SK-N-SH (cell line): ENCODE measurements at regions not wholly inside any gene's neighbourhood (a gene's known extent, or its start where the extent isn't known, plus 50 kb on each side); places are given as distances from the start of the nearest gene placed in this dataset.
"Not testable (repeated sequence)": the region's sequence is repeated elsewhere in the genome, so short reads cannot be mapped to it uniquely, and the experiment has no call there.

Experiments
- CTCF ChIA-PET: fragments of 300-600, 350-600 bp; formaldehyde crosslinking; extraction: SDS; loops from one replicate; lab custom pipeline; 2021; lab: Yijun Ruan, JAX
- POLR2A ChIA-PET: fragments of 350-600 bp; sonication (Branson Sonifier 250); formaldehyde crosslinking; extraction: SDS; loops from one replicate; lab custom pipeline; 2020; ENCODE audit warnings: antibody characterized with exemption, inconsistent platforms; lab: Yijun Ruan, JAX
- DNase-seq: peaks from one replicate; pipeline ENCODE4 v3.0.0; 2012
- H2AFZ ChIP-seq: fragments of 200-600 bp; sonication (generic); 2 replicates; pipeline ENCODE4 v1.8.1; 2016; ENCODE audit warnings: antibody characterized with exemption, mild to moderate bottlenecking, low read depth
- H3F3A ChIP-seq: fragments of 200-600 bp; sonication (generic); replicated peaks from 2 replicates; pipeline ENCODE3; 2016; ENCODE audit warnings: antibody characterized with exemption, mild to moderate bottlenecking; ENCODE audit not compliant: insufficient read depth
- H3K27ac ChIP-seq, 2 experiments: fragments of 200-500 bp in 1 of 2; fragments of 200-600 bp in 1 of 2; sonication (Bioruptor generic) in 1 of 2; sonication (generic), shearing (Covaris generic) in 1 of 2; 2 replicates each; pipeline versions ENCODE4 v1.5.1 to v1.6.1; 2014 to 2016; ENCODE audit warnings: low read depth in 2 of 2, inconsistent platforms in 1 of 2, low read length in 1 of 2, mild to moderate bottlenecking in 1 of 2, mixed read lengths in 1 of 2
- H3K27me3 ChIP-seq: fragments of 200-600 bp; sonication (generic), shearing (Covaris generic); 2 replicates; pipeline ENCODE4 v1.6.1; 2016; ENCODE audit warnings: mixed run types; ENCODE audit not compliant: insufficient read depth
- H3K36me3 ChIP-seq, 2 experiments: fragments of 200-500 bp in 1 of 2; fragments of 200-600 bp in 1 of 2; sonication (Bioruptor generic) in 1 of 2; sonication (generic) in 1 of 2; replicated peaks in 1 of 2; 2 replicates each; pipeline versions ENCODE3 to v1.5.1; 2014 to 2016; ENCODE audit warnings: low read length in 1 of 2, mild to moderate bottlenecking in 1 of 2; ENCODE audit not compliant: insufficient read depth in 2 of 2, control insufficient read depth in 1 of 2
- H3K4me1 ChIP-seq, 2 experiments: fragments of 200-500 bp in 1 of 2; fragments of 200-600 bp in 1 of 2; sonication (Bioruptor generic) in 1 of 2; sonication (generic), shearing (Covaris generic) in 1 of 2; 2 replicates each; pipeline versions ENCODE4 v1.5.1 to v1.6.1; 2014 to 2016; ENCODE audit warnings: low read depth in 1 of 2, low read length in 1 of 2, mixed run types in 1 of 2; ENCODE audit not compliant: insufficient read depth in 2 of 2, control insufficient read depth in 1 of 2
- H3K4me2 ChIP-seq: fragments of 200-600 bp; sonication (generic), shearing (Covaris generic); 2 replicates; pipeline ENCODE4 v1.6.1; 2017; ENCODE audit warnings: mixed run types
- H3K4me3 ChIP-seq, 2 experiments: fragments of 200-500 bp in 1 of 2; fragments of 200-600 bp in 1 of 2; sonication (Bioruptor generic) in 1 of 2; sonication (generic), shearing (Covaris generic) in 1 of 2; 2 replicates each; pipeline versions ENCODE4 v1.5.1 to v1.8.1; 2014 to 2016; ENCODE audit warnings: low read depth in 2 of 2, inconsistent platforms in 1 of 2, low read length in 1 of 2, mild to moderate bottlenecking in 1 of 2, mixed read lengths in 1 of 2, moderate library complexity in 1 of 2
- H3K79me2 ChIP-seq: fragments of 200-600 bp; sonication (generic); 2 replicates; pipeline ENCODE4 v1.8.1; 2017; ENCODE audit warnings: mild to moderate bottlenecking; ENCODE audit not compliant: insufficient read depth
- H3K9ac ChIP-seq: fragments of 200-600 bp; sonication (generic); 2 replicates; pipeline ENCODE4 v1.6.1; 2017; ENCODE audit warnings: mixed run types
- H3K9me2 ChIP-seq: fragments of 200-600 bp; sonication (generic); 2 replicates; pipeline ENCODE4 v1.6.1; 2017; ENCODE audit warnings: mixed run types
- H3K9me3 ChIP-seq: fragments of 200-600 bp; sonication (generic); 2 replicates; pipeline ENCODE4 v1.6.1; 2017; ENCODE audit warnings: mixed run types, mild to moderate bottlenecking, moderate library complexity
- H4K20me1 ChIP-seq: fragments of 200-600 bp; sonication (generic); 2 replicates; pipeline ENCODE4 v1.6.1; 2017; ENCODE audit warnings: mild to moderate bottlenecking, mixed run types; ENCODE audit not compliant: insufficient read depth
- ELF1 ChIP-seq: IDR thresholded peaks from 2 replicates; pipeline ENCODE4 v1.4.0; 2012
- EP300 ChIP-seq, 2 experiments: IDR thresholded peaks; 2 replicates each; pipeline versions ENCODE4 v1.4.0 to v1.6.1; 2012; ENCODE audit warnings: borderline replicate concordance in 1 of 2, low read depth in 1 of 2, low read length in 1 of 2
- EZH2phosphoT487 ChIP-seq: fragments of 200-600 bp; sonication (generic); IDR thresholded peaks from 2 replicates; pipeline ENCODE4 v1.6.1; 2017; ENCODE audit warnings: low read depth, mixed run types, mild to moderate bottlenecking, antibody characterized with exemption, moderate library complexity, borderline replicate concordance
- GABPA ChIP-seq: IDR thresholded peaks from 2 replicates; pipeline ENCODE4 v1.4.0; 2012; ENCODE audit warnings: low read depth, mild to moderate bottlenecking
- JUND ChIP-seq: IDR thresholded peaks from 2 replicates; pipeline ENCODE4 v1.4.0; 2012
- NRF1 ChIP-seq: IDR thresholded peaks from 2 replicates; pipeline ENCODE4 v1.6.1; 2012; ENCODE audit warnings: low read depth, mild to moderate bottlenecking, low read length
- RAD21 ChIP-seq: IDR thresholded peaks from 2 replicates; pipeline ENCODE4 v1.6.1; 2012; ENCODE audit warnings: mild to moderate bottlenecking, low read length
- RCOR1 ChIP-seq: fragments of 150-350 bp; IDR thresholded peaks from 2 replicates; pipeline ENCODE4 v1.6.1; 2017; ENCODE audit warnings: antibody characterized with exemption, low read length
- RFX5 ChIP-seq: IDR thresholded peaks from 2 replicates; pipeline ENCODE4 v1.6.1; 2012; ENCODE audit warnings: mild to moderate bottlenecking, improper control_type of control experiment, low read length
- RXRA ChIP-seq: IDR thresholded peaks from 2 replicates; pipeline ENCODE4 v1.4.0; 2012; ENCODE audit warnings: low read depth, mild to moderate bottlenecking, borderline replicate concordance
- WGBS: methylation state at CpG from one replicate; pipeline ENCODE4 v1.1.6; 2017; ENCODE audit warnings: low lambda C conversion rate; 5-methylcytosine and 5-hydroxymethylcytosine counted together
- TF ChIP-seq, protein P1 (sequence below): IDR thresholded peaks from 2 replicates; pipeline ENCODE4 v1.4.0; 2012; ENCODE audit warnings: low read depth, borderline replicate concordance
- TF ChIP-seq, protein P2 (sequence below): IDR thresholded peaks from 2 replicates; pipeline ENCODE4 v1.6.1; 2012; ENCODE audit warnings: mild to moderate bottlenecking, low read depth, low read length, moderate library complexity
- TF ChIP-seq, protein P3 (sequence below): fragments of 200-600 bp; sonication (generic); IDR thresholded peaks from 2 replicates; pipeline ENCODE4 v1.6.1; 2017; ENCODE audit warnings: antibody characterized with exemption, mild to moderate bottlenecking, moderate library complexity

DNA sequence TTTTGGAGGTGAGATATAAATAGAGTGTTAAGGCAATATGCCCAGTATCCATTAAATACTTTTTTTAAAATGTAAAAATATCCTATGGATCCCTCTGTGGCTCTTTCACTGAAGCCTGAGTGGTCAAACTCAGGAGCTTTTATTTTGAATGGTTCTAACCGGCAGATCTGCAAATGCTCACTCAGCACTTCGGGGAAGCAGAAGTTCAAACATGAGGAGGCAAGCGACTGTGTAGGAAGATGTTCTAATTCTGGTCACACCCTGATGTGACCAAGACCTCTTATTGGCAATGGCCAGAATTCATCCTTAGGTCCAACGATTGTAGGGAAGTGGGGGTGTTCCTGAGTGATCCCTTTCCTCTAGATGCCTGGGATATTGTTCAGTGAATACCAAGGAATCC is 168.8 kb downstream of the CDCA7 start (continued):
- TF ChIP-seq RFX5 (no peak), RAD21 (no peak), GABPA (no peak), ELF1 (no peak), JUND (no peak), EZH2phosphoT487 (no peak), EP300 (IDR thresholded peaks at IDR 0.05; ENCODE audit: borderline replicate concordance in 1 of 2, low read depth in 1 of 2, low read length in 1 of 2) (no peak)
- TF ChIP-seq, protein P1, sequence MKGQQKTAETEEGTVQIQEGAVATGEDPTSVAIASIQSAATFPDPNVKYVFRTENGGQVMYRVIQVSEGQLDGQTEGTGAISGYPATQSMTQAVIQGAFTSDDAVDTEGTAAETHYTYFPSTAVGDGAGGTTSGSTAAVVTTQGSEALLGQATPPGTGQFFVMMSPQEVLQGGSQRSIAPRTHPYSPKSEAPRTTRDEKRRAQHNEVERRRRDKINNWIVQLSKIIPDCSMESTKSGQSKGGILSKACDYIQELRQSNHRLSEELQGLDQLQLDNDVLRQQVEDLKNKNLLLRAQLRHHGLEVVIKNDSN, result no peak
- TF ChIP-seq, all 33 proteins: peak for 0

DNA sequence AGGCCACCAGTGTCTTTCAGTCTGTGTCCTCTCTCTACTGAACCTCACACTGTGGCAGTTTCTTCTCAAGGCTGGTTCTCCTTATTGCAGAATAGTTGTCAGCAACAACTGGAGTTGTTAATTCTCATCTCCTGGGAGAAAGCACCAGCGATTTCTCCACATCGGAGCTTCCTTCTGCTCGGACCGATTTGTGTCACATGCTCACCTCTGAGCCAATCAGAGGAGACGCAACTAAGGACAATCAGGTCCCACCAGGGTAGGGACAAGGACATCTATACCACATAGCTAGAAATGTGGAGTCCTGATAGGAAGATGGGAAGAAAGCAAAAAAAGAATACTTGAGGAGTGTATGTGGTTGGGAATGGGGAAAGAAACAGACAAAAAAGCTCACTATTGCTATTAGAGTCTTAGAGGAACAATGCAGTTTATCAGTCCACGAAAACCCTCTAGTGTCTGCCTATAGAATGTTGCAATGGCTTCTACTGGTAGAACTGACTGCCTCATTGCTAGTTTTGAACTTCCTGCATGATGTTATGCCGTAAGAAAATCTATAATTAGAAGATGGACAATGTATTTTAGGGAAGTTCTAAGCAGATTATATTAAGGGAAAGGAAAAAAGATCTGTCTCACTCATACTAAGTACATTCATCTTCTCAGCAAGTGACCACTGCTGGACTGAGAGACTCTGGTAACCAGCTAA is 169.7 kb downstream of the CDCA7 start:
- peaks cover 5% of the 10 kb centered on the region; the same call in 1 of the 2 replicates for H3K27me3 ChIP-seq
- WGBS, result 65% methylated on average over 7 of the region's 7 CpGs
- CTCF ChIA-PET, result interaction anchor here (0.7 kb wide), 1 partner anchor 123 kb away, joined by 3 read pairs; no protein-coding TSS in a partner anchor

DNA sequence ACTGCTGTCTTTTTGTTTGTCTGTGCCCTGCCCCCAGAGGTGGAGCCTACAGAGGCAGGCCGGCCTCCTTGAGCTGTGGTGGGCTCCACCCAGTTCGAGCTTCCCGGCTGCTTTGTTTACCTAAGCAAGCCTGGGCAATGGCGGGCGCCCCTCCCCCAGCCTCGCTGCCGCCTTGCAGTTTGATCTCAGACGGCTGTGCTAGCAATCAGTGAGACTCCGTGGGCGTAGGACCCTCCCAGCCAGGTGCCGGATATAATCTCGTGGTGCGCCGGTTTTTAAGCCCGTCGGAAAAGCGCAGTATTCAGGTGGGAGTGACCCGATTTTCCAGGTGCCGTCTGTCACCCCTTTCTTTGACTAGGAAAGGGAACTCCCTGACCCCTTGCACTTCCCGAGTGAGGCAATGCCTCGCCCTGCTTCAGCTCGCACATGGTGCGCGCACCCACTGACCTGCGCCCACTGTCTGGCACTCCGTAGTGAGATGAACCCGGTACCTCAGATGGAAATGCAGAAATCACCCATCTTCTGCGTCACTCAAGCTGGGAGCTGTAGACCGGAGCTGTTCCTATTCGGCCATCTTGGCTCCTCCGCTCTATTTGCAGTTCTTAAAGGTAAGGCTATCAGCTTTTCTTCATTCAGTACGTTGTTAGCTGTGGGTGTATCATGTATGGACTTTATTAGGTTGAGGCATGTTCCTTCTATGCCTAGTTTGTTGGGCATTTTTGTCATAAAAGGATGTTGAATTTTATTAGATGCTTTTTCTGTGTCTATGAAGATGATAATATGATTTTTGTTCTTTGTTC is 178.3 kb downstream of the CDCA7 start:
- CTCF ChIA-PET, H3K36me3 ChIP-seq, H3K4me3 ChIP-seq, H3K4me2 ChIP-seq, DNase-seq, H3K9ac ChIP-seq, H2AFZ ChIP-seq, H3F3A ChIP-seq, H3K4me1 ChIP-seq, H3K27ac ChIP-seq, H3K27me3 ChIP-seq, H3K79me2 ChIP-seq, H4K20me1 ChIP-seq, POLR2A ChIA-PET, H3K9me2 ChIP-seq, H3K9me3 ChIP-seq: not testable (repeated sequence)
- 60% methylated on average over 21 of the region's 32 CpGs for WGBS

More for the DNA sequence above, 169.7 kb downstream of the CDCA7 start:
- POLR2A ChIA-PET, result no interaction called here
- Histone ChIP-seq H3F3A (no peaks in the 10 kb centered on the region), H4K20me1 (no peaks in the 10 kb centered on the region), H3K9me3 (no peaks in the 10 kb centered on the region), H3K4me3 (no peak overlapping the region), H3K36me3 (no peaks in the 10 kb centered on the region), H3K27ac (no peak overlapping the region), H3K4me1 (no peaks in the 10 kb centered on the region), H3K9me2 (no peaks in the 10 kb centered on the region), H3K4me2 (no peak overlapping the region), H2AFZ (no peak overlapping the region), H3K9ac (no peak overlapping the region), H3K79me2 (no peaks in the 10 kb centered on the region)
- no peak for DNase-seq
- no peak for TF ChIP-seq NRF1
- TF ChIP-seq, protein P2, sequence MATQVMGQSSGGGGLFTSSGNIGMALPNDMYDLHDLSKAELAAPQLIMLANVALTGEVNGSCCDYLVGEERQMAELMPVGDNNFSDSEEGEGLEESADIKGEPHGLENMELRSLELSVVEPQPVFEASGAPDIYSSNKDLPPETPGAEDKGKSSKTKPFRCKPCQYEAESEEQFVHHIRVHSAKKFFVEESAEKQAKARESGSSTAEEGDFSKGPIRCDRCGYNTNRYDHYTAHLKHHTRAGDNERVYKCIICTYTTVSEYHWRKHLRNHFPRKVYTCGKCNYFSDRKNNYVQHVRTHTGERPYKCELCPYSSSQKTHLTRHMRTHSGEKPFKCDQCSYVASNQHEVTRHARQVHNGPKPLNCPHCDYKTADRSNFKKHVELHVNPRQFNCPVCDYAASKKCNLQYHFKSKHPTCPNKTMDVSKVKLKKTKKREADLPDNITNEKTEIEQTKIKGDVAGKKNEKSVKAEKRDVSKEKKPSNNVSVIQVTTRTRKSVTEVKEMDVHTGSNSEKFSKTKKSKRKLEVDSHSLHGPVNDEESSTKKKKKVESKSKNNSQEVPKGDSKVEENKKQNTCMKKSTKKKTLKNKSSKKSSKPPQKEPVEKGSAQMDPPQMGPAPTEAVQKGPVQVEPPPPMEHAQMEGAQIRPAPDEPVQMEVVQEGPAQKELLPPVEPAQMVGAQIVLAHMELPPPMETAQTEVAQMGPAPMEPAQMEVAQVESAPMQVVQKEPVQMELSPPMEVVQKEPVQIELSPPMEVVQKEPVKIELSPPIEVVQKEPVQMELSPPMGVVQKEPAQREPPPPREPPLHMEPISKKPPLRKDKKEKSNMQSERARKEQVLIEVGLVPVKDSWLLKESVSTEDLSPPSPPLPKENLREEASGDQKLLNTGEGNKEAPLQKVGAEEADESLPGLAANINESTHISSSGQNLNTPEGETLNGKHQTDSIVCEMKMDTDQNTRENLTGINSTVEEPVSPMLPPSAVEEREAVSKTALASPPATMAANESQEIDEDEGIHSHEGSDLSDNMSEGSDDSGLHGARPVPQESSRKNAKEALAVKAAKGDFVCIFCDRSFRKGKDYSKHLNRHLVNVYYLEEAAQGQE, result no peak
- TF ChIP-seq RXRA, result no peak
- TF ChIP-seq RCOR1, result no peak
- TF ChIP-seq, protein P3, sequence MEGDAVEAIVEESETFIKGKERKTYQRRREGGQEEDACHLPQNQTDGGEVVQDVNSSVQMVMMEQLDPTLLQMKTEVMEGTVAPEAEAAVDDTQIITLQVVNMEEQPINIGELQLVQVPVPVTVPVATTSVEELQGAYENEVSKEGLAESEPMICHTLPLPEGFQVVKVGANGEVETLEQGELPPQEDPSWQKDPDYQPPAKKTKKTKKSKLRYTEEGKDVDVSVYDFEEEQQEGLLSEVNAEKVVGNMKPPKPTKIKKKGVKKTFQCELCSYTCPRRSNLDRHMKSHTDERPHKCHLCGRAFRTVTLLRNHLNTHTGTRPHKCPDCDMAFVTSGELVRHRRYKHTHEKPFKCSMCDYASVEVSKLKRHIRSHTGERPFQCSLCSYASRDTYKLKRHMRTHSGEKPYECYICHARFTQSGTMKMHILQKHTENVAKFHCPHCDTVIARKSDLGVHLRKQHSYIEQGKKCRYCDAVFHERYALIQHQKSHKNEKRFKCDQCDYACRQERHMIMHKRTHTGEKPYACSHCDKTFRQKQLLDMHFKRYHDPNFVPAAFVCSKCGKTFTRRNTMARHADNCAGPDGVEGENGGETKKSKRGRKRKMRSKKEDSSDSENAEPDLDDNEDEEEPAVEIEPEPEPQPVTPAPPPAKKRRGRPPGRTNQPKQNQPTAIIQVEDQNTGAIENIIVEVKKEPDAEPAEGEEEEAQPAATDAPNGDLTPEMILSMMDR, result no peak
- TF ChIP-seq EP300 (IDR thresholded peaks at IDR 0.05; ENCODE audit: borderline replicate concordance in 1 of 2, low read depth in 1 of 2, low read length in 1 of 2), result no peak
